Neural progenitor cell (in vitro differentiated cells): ENCODE measurements at regions not wholly inside any gene's neighbourhood (a gene's known extent, or its start where the extent isn't known, plus 50 kb on each side); places are given as distances from the start of the nearest gene placed in this dataset.
A peak's percentile ranks its signal among the peaks of the same experiment; 100 is the strongest.

ENCODE experiments used
- DNase-seq: peaks from one replicate; pipeline ENCODE4 v3.0.0-alpha.2; 2016; ENCODE audit warnings: low spot score
- H2AFZ ChIP-seq: fragments of 200-600 bp; sonication (generic); replicated peaks from 2 replicates; pipeline ENCODE4 v1.6.1; 2016; ENCODE audit warnings: antibody characterized with exemption
- H3F3A ChIP-seq: fragments of 200-600 bp; sonication (generic); 2 replicates; pipeline ENCODE4 v1.6.1; 2016; ENCODE audit warnings: antibody characterized with exemption, low read depth
- H3K27ac ChIP-seq: fragments of 200-600 bp; sonication (generic); 2 replicates; pipeline ENCODE4 v1.5.1; 2016; ENCODE audit warnings: mild to moderate bottlenecking
- H3K27me3 ChIP-seq: fragments of 200-600 bp; sonication (generic); 2 replicates; pipeline ENCODE4 v1.6.1; 2016; ENCODE audit warnings: mild to moderate bottlenecking, moderate library complexity
- H3K36me3 ChIP-seq: fragments of 200-600 bp; sonication (generic); 2 replicates; pipeline ENCODE4 v1.5.1; 2016
- H3K4me1 ChIP-seq: fragments of 200-600 bp; sonication (generic); 2 replicates; pipeline ENCODE4 v1.6.1; 2016; ENCODE audit warnings: mixed run types
- H3K4me2 ChIP-seq: fragments of 200-600 bp; sonication (generic); 2 replicates; pipeline ENCODE4 v1.6.1; 2016
- H3K4me3 ChIP-seq: fragments of 200-600 bp; sonication (generic); 2 replicates; pipeline ENCODE4 v1.5.1; 2016
- H3K79me2 ChIP-seq: fragments of 200-600 bp; sonication (generic); 2 replicates; pipeline ENCODE4 v1.6.1; 2016; ENCODE audit warnings: low read depth
- H3K9ac ChIP-seq: fragments of 200-600 bp; sonication (generic); 2 replicates; pipeline ENCODE4 v1.6.1; 2016
- H3K9me3 ChIP-seq: fragments of 200-600 bp; sonication (generic); 2 replicates; pipeline ENCODE4 v1.5.1; 2016; ENCODE audit warnings: low read depth
- H4K20me1 ChIP-seq: fragments of 200-600 bp; sonication (generic); 2 replicates; pipeline ENCODE4 v1.6.1; 2016; ENCODE audit warnings: low read depth
- H3K27ac Mint-ChIP-seq: 3 replicates; pipeline ENCODE4 v1.8.0; 2021; ENCODE audit warnings: mixed read lengths
- H3K27me3 Mint-ChIP-seq: 2 replicates; pipeline ENCODE4 v1.8.0; 2022; ENCODE audit warnings: low read depth, mild to moderate bottlenecking, inconsistent platforms, moderate library complexity, mixed read lengths; ENCODE audit not compliant: insufficient read depth
- H3K36me3 Mint-ChIP-seq: 3 replicates; pipeline ENCODE4 v1.8.0; 2021; ENCODE audit warnings: mixed read lengths
- H3K4me1 Mint-ChIP-seq: 3 replicates; pipeline ENCODE4 v1.8.0; 2021; ENCODE audit warnings: mixed read lengths
- H3K4me3 Mint-ChIP-seq: 3 replicates; pipeline ENCODE4 v1.8.0; 2021; ENCODE audit warnings: mild to moderate bottlenecking, moderate library complexity, mixed read lengths
- H3K9me3 Mint-ChIP-seq: 3 replicates; pipeline ENCODE4 v1.8.0; 2020; ENCODE audit warnings: mixed read lengths
- CTCF ChIP-seq: fragments of 200-600 bp; sonication (generic); IDR thresholded peaks from 2 replicates; pipeline ENCODE4 v1.5.1; 2017; ENCODE audit warnings: antibody characterized with exemption, mild to moderate bottlenecking
- EZH2 ChIP-seq: fragments of 200-600 bp; sonication (generic); IDR thresholded peaks from 2 replicates; pipeline ENCODE4 v1.6.1; 2017; ENCODE audit warnings: antibody characterized with exemption, mild to moderate bottlenecking, moderate library complexity
- EZH2phosphoT487 ChIP-seq: fragments of 200-600 bp; sonication (generic); IDR thresholded peaks from 2 replicates; pipeline ENCODE4 v1.6.1; 2017; ENCODE audit warnings: antibody characterized with exemption

- peaks cover 33% of the 10 kb centered on the region for H3F3A ChIP-seq
Observed at GRCh38 chr3:182233957-182234356, 522.2 kb downstream of the SOX2 start.

GRCh38 chr3:182234881-182235280 is 523.2 kb downstream of the SOX2 start:
- peaks cover 41% of the 10 kb centered on the region for H3F3A ChIP-seq
- H2AFZ ChIP-seq = no peak overlapping the region
- peaks cover 1% of the 10 kb centered on the region for H3K9me3 Mint-ChIP-seq
- H3K79me2 ChIP-seq = no peaks in the 10 kb centered on the region
- H3K36me3 Mint-ChIP-seq = peaks cover 1% of the 10 kb centered on the region
- H3K4me3 Mint-ChIP-seq = no peak overlapping the region
- no peaks in the 10 kb centered on the region for H3K36me3 ChIP-seq
- H3K27ac Mint-ChIP-seq = peak overlapping the region; percentile 86
- no peaks in the 10 kb centered on the region for H3K9me3 ChIP-seq
- no peaks in the 10 kb centered on the region for H3K27me3 Mint-ChIP-seq
- no peaks in the 10 kb centered on the region for H3K27me3 ChIP-seq
- no peak overlapping the region for H3K4me2 ChIP-seq
- peaks cover 68% of the 10 kb centered on the region for H3K4me1 Mint-ChIP-seq
- TF ChIP-seq CTCF (no peak), EZH2 (no peak), EZH2phosphoT487 (no peak)
- no peak overlapping the region for H3K9ac ChIP-seq
- H3K27ac ChIP-seq = no peak overlapping the region
- no peaks in the 10 kb centered on the region for H4K20me1 ChIP-seq
- no peak overlapping the region for H3K4me3 ChIP-seq
- H3K4me1 ChIP-seq = peaks cover 74% of the 10 kb centered on the region
- no peak for DNase-seq

More at GRCh38 chr3:182233957-182234356, 522.2 kb downstream of the SOX2 start:
- Histone ChIP-seq H3K27me3 (no peaks in the 10 kb centered on the region), H3K27ac (no peak overlapping the region), H3K4me2 (no peak overlapping the region), H2AFZ (no peak overlapping the region), H3K79me2 (no peaks in the 10 kb centered on the region), H3K9ac (no peak overlapping the region), H3K36me3 (no peaks in the 10 kb centered on the region), H3K4me3 (no peak overlapping the region), H3K9me3 (no peaks in the 10 kb centered on the region), H4K20me1 (no peaks in the 10 kb centered on the region), H3K4me1 (peaks cover 69% of the 10 kb centered on the region)
- peaks cover 7% of the 10 kb centered on the region for H3K36me3 Mint-ChIP-seq
- H3K27ac Mint-ChIP-seq = peak overlapping the region; percentile 70
- TF ChIP-seq EZH2 (no peak), EZH2phosphoT487 (no peak), CTCF (no peak)
- DNase-seq = no peak
- peaks cover 59% of the 10 kb centered on the region for H3K4me1 Mint-ChIP-seq
- H3K9me3 Mint-ChIP-seq = peaks cover 6% of the 10 kb centered on the region
- no peaks in the 10 kb centered on the region for H3K27me3 Mint-ChIP-seq
- no peak overlapping the region for H3K4me3 Mint-ChIP-seq

- Histone ChIP-seq H3K4me1 (peaks cover 79% of the 10 kb centered on the region), H3K27me3 (no peaks in the 10 kb centered on the region), H3K36me3 (no peaks in the 10 kb centered on the region), H2AFZ (peak overlapping the region; percentile 2), H3F3A (peaks cover 40% of the 10 kb centered on the region), H3K27ac (peak overlapping the region; percentile 21), H3K9me3 (no peaks in the 10 kb centered on the region), H3K9ac (no peak overlapping the region), H3K4me2 (no peak overlapping the region), H3K79me2 (no peaks in the 10 kb centered on the region), H3K4me3 (no peak overlapping the region), H4K20me1 (no peaks in the 10 kb centered on the region)
- Mint-ChIP-seq H3K27me3 (no peaks in the 10 kb centered on the region), H3K36me3 (no peaks in the 10 kb centered on the region), H3K9me3 (no peaks in the 10 kb centered on the region), H3K27ac (peak overlapping the region; percentile 96), H3K4me1 (peaks cover 72% of the 10 kb centered on the region), H3K4me3 (no peak overlapping the region)
- no peak for TF ChIP-seq CTCF
- TF ChIP-seq EZH2phosphoT487 = no peak
- no peak for TF ChIP-seq EZH2
- DNase-seq = no peak
Observed at GRCh38 chr3:182235504-182235903, 523.8 kb downstream of the SOX2 start.
